GM11168 (cell line): ENCODE measurements at regions not wholly inside any gene's neighbourhood (a gene's known extent, or its start where the extent isn't known, plus 50 kb on each side); places are given as distances from the start of the nearest gene placed in this dataset.
"Not testable (repeated sequence)": the region's sequence is repeated elsewhere in the genome, so short reads cannot be mapped to it uniquely, and the experiment has no call there.

Experiments used
- in situ Hi-C: fragments of 300-500 bp; cut with MboI; formaldehyde crosslinking; loops from one replicate; pipeline ENCODE4 v1.12.0; 2022; ENCODE audit warnings: low sequenced_read_pairs; ENCODE audit not compliant: unreplicated experiment

DNA sequence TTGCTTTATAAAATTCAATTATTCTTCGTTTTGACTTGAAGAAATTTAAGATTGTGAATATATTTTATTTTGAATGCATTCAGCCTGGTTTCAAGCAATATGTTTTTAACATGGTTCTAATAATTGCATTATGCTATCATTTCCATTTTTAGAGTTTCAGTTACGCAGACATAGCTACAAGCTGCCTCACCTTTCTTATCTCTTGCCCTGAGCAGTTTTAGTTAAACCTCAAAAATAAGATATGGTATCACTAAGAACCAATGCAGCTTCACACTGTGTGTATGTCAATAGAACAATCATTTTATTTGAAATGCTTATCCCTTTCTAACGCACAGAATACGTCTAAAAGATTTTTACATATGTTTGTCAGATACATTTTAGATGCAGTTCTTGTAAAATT is 632.6 kb upstream of the KCND2 start:
- in situ Hi-C loops = no loop called here

- in situ Hi-C loops = no loop called here
These were observed 632.1 kb upstream of the KCND2 start for GRCh38 chr7:119640861-119641260.

DNA sequence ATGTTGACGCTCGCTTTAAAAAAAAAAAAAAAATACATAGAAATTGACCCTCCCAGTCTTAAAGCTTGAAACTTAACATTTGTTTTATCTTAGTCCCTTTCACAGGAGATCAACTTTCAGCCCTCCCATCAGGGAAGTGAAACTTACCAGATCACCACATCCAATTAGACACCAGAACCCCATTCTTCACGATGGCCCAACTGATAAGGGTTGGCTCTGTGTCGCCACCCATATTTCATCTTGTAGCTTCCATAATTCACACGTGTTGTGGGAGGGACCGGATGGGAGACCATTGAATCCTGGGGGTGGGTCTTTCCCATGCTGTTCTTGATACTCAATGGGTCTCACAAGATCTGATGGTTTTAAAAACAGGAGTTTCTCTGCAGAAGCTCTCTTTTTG is 629.4 kb upstream of the KCND2 start:
- in situ Hi-C loops = no loop called here

- in situ Hi-C loops = no loop called here
These were observed 625.7 kb upstream of the KCND2 start for GRCh38 chr7:119647286-119647685.

- in situ Hi-C loops = not testable (repeated sequence)
These were observed 624.2 kb upstream of the KCND2 start for GRCh38 chr7:119648752-119649151.

DNA sequence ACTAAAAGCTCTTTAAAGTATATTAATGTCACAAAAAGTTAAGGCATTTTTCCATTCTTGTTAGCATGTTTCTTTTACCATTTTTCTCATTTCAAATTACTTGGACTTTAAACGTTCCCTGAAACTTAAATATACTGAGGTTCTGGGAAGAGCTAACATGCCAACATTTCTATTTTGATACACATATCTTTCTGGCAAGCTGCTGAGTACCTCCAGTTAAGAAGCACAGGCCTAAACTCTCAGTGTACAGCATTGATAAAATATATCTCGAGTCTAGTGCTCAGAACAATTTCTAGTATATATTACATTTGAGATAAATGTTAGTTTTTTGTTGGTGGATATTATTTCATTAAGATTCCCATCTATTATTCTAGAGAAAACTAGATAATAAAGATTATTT is 612.9 kb upstream of the KCND2 start:
- in situ Hi-C loops = no loop called here

- in situ Hi-C loops = no loop called here
These were observed 608.4 kb upstream of the KCND2 start for GRCh38 chr7:119664601-119665000.

DNA sequence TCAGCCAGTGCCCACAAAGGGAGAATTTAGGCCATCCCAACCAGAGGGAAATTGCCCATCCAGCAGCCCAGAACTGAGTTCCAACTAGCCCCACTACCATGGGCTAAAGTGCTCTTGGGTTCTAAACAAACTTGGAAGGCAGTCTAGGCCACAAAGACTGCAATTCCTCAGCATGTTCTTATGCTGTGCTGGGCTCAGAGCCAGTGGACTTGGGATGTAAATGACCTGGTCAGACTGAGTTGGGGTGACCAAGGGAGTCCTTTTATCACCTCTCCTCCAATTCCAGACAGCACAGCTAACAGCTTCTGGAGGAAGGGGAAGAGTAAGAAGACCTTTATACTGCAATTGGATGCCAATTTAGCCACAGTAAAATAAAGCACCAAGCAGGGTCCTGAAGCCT is 607.2 kb upstream of the KCND2 start:
- in situ Hi-C loops = no loop called here

DNA sequence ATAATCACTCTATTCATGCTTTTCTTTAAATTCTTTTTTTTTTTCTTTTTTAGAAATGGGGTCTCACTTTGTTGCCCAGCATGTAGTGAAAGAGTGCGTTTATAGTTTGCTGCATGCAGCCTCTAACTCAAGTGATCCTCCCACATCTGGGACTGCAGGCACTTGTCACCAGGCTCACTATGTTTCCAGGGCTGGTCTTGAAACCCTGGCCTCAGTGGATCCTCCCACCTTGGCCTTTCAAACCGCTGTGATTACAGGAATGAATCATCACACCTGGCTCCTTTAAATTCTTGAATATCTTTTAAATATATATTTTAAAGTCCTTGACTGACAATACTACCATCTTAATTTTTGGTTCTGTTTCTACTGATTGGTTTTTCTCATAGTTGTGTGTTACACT is 591.6 kb upstream of the KCND2 start:
- in situ Hi-C loops = no loop called here

DNA sequence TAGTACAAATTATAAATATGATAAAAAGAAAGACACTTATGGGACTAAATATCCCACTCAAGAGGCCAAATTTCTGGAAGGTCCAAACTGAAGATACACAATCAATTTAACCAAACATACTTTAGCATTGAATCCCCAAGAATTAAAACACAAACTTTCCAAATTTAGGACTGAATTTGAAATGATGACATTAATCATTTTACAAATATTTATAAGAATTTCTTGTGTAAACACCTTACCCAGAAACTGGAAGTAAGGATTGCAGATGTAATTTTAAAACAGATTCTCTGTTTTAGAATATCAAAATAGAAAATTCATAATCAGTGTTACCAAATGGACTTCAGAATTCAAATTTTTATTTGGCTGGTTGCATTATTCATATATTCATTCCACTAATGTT is 588.2 kb upstream of the KCND2 start:
- in situ Hi-C loops = no loop called here

DNA sequence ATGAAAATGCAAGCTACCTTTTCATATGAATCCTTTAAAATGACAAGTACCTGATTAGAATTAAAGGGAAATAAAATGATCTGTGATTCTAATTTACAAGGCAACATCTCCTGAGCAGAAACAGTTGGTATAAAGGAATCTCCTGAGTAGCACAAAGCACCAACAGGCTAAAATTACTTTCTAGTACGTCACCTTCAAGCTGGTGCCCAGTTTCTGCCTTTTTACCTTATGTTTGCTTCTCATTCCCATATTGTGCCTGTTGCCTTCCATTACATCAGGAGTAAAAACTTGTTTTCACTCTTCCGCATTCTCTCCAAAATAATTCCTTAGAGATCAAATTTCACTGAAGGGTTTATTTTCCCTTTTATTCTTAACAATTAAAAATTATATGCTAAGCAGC is 587.1 kb upstream of the KCND2 start:
- in situ Hi-C loops = no loop called here

DNA sequence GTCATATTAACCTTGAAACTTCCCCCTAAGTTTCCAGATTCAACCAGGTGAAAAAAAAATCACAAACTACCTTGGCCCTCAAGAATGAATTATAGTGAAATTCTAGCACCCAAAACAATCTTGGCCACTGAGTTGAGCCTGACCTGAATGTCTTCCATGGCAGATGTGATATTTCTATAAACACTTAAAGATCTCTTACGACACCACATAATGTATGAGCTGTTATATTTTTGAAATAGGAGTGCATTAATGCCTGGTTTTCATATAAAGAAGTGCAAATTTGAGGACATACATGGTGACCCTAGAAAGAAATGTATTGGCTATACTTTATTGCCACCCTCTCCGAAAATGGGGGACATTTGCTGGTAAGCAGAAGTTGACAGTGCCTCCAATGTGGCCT is 584.1 kb upstream of the KCND2 start:
- in situ Hi-C loops = no loop called here

DNA sequence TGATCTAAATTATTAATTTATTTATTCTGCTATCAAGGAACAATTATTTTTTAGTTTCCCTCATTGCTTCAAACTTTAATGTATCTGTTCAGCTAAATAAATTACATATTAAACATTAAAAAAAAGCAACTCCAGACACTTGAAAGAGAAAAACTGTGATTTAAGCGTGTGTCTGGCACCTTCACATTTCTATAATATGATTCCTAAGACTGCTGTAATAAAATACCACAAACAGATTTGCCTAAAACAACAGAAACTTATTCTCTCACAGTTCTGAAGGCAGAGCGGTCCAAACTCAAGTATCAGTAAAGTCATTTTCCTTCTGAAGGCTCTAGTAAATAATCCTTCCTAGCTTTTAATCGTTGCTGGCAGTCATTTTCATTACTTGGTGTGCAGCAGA is 580.4 kb upstream of the KCND2 start:
- in situ Hi-C loops = no loop called here

GRCh38 chr7:119694506-119694905 is 578.5 kb upstream of the KCND2 start:
- in situ Hi-C loops = no loop called here

GRCh38 chr7:119696336-119696735 is 576.6 kb upstream of the KCND2 start:
- in situ Hi-C loops = no loop called here

DNA sequence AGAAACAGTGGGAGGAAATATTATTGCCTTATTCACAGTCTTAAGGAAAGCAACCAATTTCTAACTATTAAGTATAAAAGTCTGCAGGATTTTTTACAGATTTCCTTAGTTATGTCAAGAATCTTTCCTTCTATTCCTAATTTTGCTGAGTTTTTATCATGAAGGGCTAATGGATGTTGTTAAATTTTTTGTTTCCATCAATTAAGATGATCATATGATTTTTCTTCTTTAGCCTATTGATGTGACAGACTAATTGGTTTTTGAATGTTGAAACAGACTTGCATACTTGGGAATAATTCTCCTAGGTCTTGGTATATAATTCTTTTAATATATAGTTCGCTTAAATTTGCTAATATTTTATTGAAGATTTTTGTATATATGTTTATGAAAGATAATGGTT is 569.1 kb upstream of the KCND2 start:
- in situ Hi-C loops = no loop called here

DNA sequence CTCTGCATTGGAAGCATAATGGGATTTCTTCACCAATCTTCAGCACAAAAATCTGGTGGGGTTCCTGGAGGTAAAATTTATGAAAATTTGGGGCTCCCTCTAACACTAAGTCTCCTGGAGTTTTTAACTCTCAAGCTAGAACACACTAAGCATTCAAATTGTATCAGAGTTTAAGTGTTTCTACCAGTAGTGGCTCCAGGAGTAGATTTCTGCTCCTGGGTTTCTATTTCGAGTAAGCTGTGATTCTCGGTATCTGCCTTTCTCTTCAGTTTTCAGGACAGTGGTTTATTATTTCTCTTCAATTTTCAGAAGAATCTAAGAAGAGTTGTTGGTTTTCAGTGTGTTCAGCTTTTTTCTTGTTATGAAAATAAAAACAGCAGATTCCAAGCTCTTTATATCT is 566.4 kb upstream of the KCND2 start:
- in situ Hi-C loops = no loop called here

GRCh38 chr7:119708891-119709290 is 564.1 kb upstream of the KCND2 start:
- in situ Hi-C loops = no loop called here

DNA sequence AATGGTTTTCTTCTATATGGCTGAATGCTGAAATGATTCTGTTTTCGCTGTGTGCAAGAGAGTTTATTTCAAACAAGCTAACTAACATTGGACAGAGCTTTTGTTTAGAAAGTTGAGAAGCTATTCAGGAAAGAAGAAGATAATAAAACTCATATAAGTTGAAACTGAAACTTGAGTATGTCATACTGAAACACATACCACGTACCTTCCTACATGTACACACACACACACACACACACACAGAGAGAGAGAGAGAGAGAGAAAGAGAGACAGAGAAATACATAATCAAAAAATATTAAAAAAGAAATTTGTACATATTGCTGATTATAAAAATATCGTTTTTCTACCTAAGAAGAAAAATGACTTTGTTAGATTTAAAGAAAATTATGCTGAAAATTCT is 561.9 kb upstream of the KCND2 start:
- in situ Hi-C loops = no loop called here

DNA sequence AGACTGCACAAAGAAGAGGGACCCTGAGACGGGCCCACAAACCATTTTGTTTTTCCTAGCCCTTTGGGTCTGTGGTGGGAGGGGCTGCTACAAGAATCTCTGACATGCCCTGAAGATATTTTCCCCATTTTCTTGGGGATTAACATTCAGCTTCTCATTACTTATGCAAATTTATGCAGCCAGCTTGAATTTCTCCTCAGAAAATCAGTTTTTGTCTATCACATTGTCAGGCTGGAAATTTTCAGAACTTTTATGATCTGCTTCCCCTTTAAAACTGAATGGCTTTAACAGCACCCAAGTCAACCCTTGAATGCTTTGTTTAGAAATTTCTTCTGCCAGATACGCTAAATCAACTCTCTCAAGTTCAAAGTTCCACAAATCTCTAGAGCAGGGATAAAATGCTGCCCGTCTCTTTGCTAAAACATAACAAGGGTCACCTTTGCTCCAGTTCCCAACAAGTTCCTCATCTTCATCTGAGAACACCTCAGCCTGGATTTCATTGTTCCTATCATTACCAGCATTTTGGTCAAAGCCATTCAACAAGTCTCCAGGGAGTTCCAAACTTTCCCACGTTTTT is 560.0 kb upstream of the KCND2 start:
- in situ Hi-C loops = no loop called here

GRCh38 chr7:119713606-119714005 is 559.4 kb upstream of the KCND2 start:
- in situ Hi-C loops = no loop called here

- in situ Hi-C loops = no loop called here
These were observed 552.4 kb upstream of the KCND2 start for GRCh38 chr7:119720541-119720940.
